K562 (cell line): ENCODE measurements at regions not wholly inside any gene's neighbourhood (a gene's known extent, or its start where the extent isn't known, plus 50 kb on each side); places are given as distances from the start of the nearest gene placed in this dataset.

Source experiments
- ATAC-seq: fragments of 200-7000 bp; cut with Tn5 transposase; 3 replicates; pipeline ENCODE4 v1.9.1; 2020; ENCODE audit warnings: moderate library complexity
- BruUV-seq: library from RNA; stranded (reverse); fragments of 400-500 nt; replicated peaks from 2 replicates; lab custom pipeline; 2021; lab: Mats Ljungman, UMichigan
- CTCF ChIA-PET: fragments of 300-600 bp; formaldehyde crosslinking; extraction: SDS; loops from one replicate; lab custom pipeline; 2021; ENCODE audit warnings: low intra/inter-chr PET ratio; lab: Yijun Ruan, JAX
- POLR2A ChIA-PET: fragments of 300-600, 350-650 bp; sonication (Branson Sonifier 250); formaldehyde crosslinking; extraction: SDS; loops from one replicate; lab custom pipeline; 2021; ENCODE audit warnings: antibody characterized with exemption, inconsistent platforms; lab: Yijun Ruan, JAX
- DNase-seq, 4 experiments: peaks; one replicate each; pipeline versions ENCODE4 v3.0.0 to v3.0.0-alpha.2; 2011 to 2018; ENCODE audit warnings: low spot score in 3 of 4, mixed read lengths in 3 of 4; ENCODE audit errors: extremely low read depth in 1 of 4
- FAIRE-seq: peaks from 2 replicates; lab custom pipeline; 2011; peaks lifted over from hg19 to GRCh38; lab: Jason Lieb, UNC
- H2AFZ ChIP-seq: 2 replicates; pipeline ENCODE4 v1.6.0; 2011; ENCODE audit warnings: low read depth, low read length, control low read depth, inconsistent platforms
- H3K27ac ChIP-seq: fragments of 200-600 bp; 3 replicates; pipeline ENCODE4 v1.8.0; 2011; ENCODE audit warnings: low read depth, mild to moderate bottlenecking, control low read depth, inconsistent platforms, low read length, moderate library complexity, mixed read lengths; ENCODE audit errors: extremely low read depth
- H3K27me3 ChIP-seq, 2 experiments: fragments of 300-600 bp in 1 of 2; 2 replicates in 1 of 2; 3 replicates in 1 of 2; pipeline versions ENCODE4 v1.6.0 to v1.8.0; 2011; ENCODE audit warnings: inconsistent platforms in 2 of 2, low read length in 2 of 2, mild to moderate bottlenecking in 1 of 2, mixed read lengths in 1 of 2, moderate library complexity in 1 of 2; ENCODE audit not compliant: control insufficient read depth in 2 of 2, insufficient read depth in 2 of 2
- H3K36me3 ChIP-seq: fragments of 300-600 bp; 3 replicates; pipeline ENCODE4 v1.8.0; 2011; ENCODE audit warnings: mild to moderate bottlenecking, low read length, inconsistent platforms; ENCODE audit not compliant: control insufficient read depth, insufficient read depth
- H3K4me1 ChIP-seq, 2 experiments: fragments of 200-600 bp in 1 of 2; replicated peaks in 1 of 2; 2 replicates in 1 of 2; 3 replicates in 1 of 2; pipeline versions ENCODE4 v1.5.1 to v1.8.0; 2011; ENCODE audit warnings: inconsistent platforms in 2 of 2, low read length in 2 of 2, mild to moderate bottlenecking in 1 of 2, mixed read lengths in 1 of 2, moderate library complexity in 1 of 2; ENCODE audit not compliant: control insufficient read depth in 2 of 2, insufficient read depth in 2 of 2
- H3K4me2 ChIP-seq: 2 replicates; pipeline ENCODE4 v1.6.1; 2011; ENCODE audit warnings: low read length, control low read depth, inconsistent platforms, mixed read lengths; ENCODE audit not compliant: insufficient read depth
- H3K4me3 ChIP-seq: fragments of 200-600 bp; sonication (generic), shearing (Covaris generic); 2 replicates; pipeline ENCODE4 v1.5.1; 2016; ENCODE audit warnings: control low read depth, inconsistent platforms
- H3K79me2 ChIP-seq: fragments of 200-600 bp; 3 replicates; pipeline ENCODE4 v1.8.0; 2011; ENCODE audit warnings: low read length, inconsistent platforms; ENCODE audit not compliant: control insufficient read depth, insufficient read depth
- H3K9ac ChIP-seq, 2 experiments: 2 replicates each; pipeline versions ENCODE4 v1.6.0 to v1.6.1; 2011; ENCODE audit warnings: low read depth in 2 of 2, low read length in 2 of 2, control low read depth in 1 of 2, inconsistent platforms in 1 of 2, mild to moderate bottlenecking in 1 of 2, mixed read lengths in 1 of 2; ENCODE audit not compliant: insufficient read depth in 1 of 2
- H3K9me1 ChIP-seq: one replicate; pipeline ENCODE4 v1.6.0; 2011; ENCODE audit warnings: inconsistent platforms, mild to moderate bottlenecking, low read length, moderate library complexity; ENCODE audit not compliant: control insufficient read depth, insufficient read depth
- H3K9me3 ChIP-seq: replicated peaks from 2 replicates; pipeline ENCODE4 v1.5.1; 2011; ENCODE audit warnings: low read depth, low read length, inconsistent platforms; ENCODE audit not compliant: control insufficient read depth, insufficient read depth
- H4K20me1 ChIP-seq: replicated peaks from 2 replicates; pipeline ENCODE4 v1.6.1; 2011; ENCODE audit warnings: low read length, inconsistent platforms, mixed read lengths; ENCODE audit not compliant: control insufficient read depth, insufficient read depth
- ATF3 ChIP-seq, 2 experiments: fragments of 450-650 bp in 1 of 2; sonication (generic) in 1 of 2; formaldehyde crosslinking in 1 of 2; IDR thresholded peaks in 1 of 2; conservative IDR thresholded peaks in 1 of 2; 2 replicates each; pipeline versions ENCODE4 v1.6.1 to v1.8.1; 2016 to 2023; ENCODE audit warnings: mild to moderate bottlenecking in 2 of 2, moderate library complexity in 2 of 2, inconsistent platforms in 1 of 2, missing genetic modification reagents in 1 of 2
- DLX4 ChIP-seq: fragments of 250-450 bp; sonication (Bioruptor Pico); IDR thresholded peaks from 2 replicates; pipeline ENCODE4 v1.6.1; 2021; ENCODE audit warnings: mild to moderate bottlenecking
- ELF1 ChIP-seq: fragments of 200-800 bp; sonication (Bioruptor generic); IDR thresholded peaks from 2 replicates; pipeline ENCODE4 v1.6.1; 2016; ENCODE audit warnings: missing genetic modification characterization, missing compliant biosample characterization
- FOXK1 ChIP-seq: sonication (generic); formaldehyde crosslinking; IDR thresholded peaks from 2 replicates; pipeline ENCODE4 v1.8.0; 2022; ENCODE audit warnings: missing genetic modification reagents, mild to moderate bottlenecking, borderline replicate concordance
- HNRNPL ChIP-seq: fragments of 200-400 bp; formaldehyde crosslinking; IDR thresholded peaks from 2 replicates; pipeline ENCODE4 v1.6.1; 2017; ENCODE audit warnings: low read depth, mild to moderate bottlenecking, low read length
- ID3 ChIP-seq, 2 experiments: fragments of 250-450 bp in 1 of 2; fragments of 450-650 bp in 1 of 2; sonication (Bioruptor Pico) in 1 of 2; IDR thresholded peaks; 2 replicates each; pipeline versions ENCODE4 v1.6.1 to v1.8.0; 2016 to 2021; ENCODE audit warnings: mild to moderate bottlenecking in 2 of 2, moderate library complexity in 2 of 2, missing compliant biosample characterization in 1 of 2, missing genetic modification characterization in 1 of 2
- MAFG ChIP-seq: fragments of 450-650 bp; conservative IDR thresholded peaks from 2 replicates; pipeline ENCODE4 v1.6.1; 2016; ENCODE audit warnings: missing genetic modification characterization, missing compliant biosample characterization
- NEUROD1 ChIP-seq: fragments of 150-350 bp; IDR thresholded peaks from 2 replicates; pipeline ENCODE4 v1.6.1; 2014; ENCODE audit warnings: borderline replicate concordance, low read length, low read depth; ENCODE audit not compliant: partially characterized antibody
- RBM14 ChIP-seq: fragments of 200-400 bp; formaldehyde crosslinking; IDR thresholded peaks from 2 replicates; pipeline ENCODE4 v1.6.1; 2018; ENCODE audit warnings: low read depth, mild to moderate bottlenecking, low read length, moderate library complexity, borderline replicate concordance; ENCODE audit not compliant: insufficient read depth
- RBM25 ChIP-seq: fragments of 200-400 bp; formaldehyde crosslinking; IDR thresholded peaks from 2 replicates; pipeline ENCODE4 v1.6.1; 2018; ENCODE audit warnings: low read length, low read depth, moderate library complexity; ENCODE audit not compliant: severe bottlenecking
- SNIP1 ChIP-seq: fragments of 450-650 bp; IDR thresholded peaks from 2 replicates; pipeline ENCODE4 v1.7.1; 2017; ENCODE audit warnings: low read depth, mild to moderate bottlenecking
- TAF9B ChIP-seq: fragments of 450-650 bp; IDR thresholded peaks from 2 replicates; pipeline ENCODE4 v1.6.1; 2018; ENCODE audit warnings: mild to moderate bottlenecking; ENCODE audit not compliant: partially characterized antibody
- XRCC3 ChIP-seq: fragments of 450-650 bp; IDR thresholded peaks from 2 replicates; pipeline ENCODE4 v1.6.1; 2017; ENCODE audit warnings: mild to moderate bottlenecking, moderate library complexity
- ZNF124 ChIP-seq: sonication (generic); formaldehyde crosslinking; IDR thresholded peaks from 2 replicates; pipeline ENCODE4 v1.8.1; 2022; ENCODE audit warnings: missing genetic modification reagents
- ZNF436 ChIP-seq: fragments of 250-450, 450-650 bp; sonication (Bioruptor Pico); formaldehyde crosslinking; IDR thresholded peaks from 2 replicates; pipeline ENCODE4 v1.7.0; 2020; ENCODE audit warnings: mild to moderate bottlenecking
- ZNF589 ChIP-seq: fragments of 200-800 bp; sonication (Bioruptor generic); IDR thresholded peaks from 2 replicates; pipeline ENCODE4 v1.6.1; 2016; ENCODE audit warnings: low read depth, missing genetic modification characterization, missing compliant biosample characterization
- ZNF766 ChIP-seq: fragments of 200-800 bp; sonication (Bioruptor generic); conservative IDR thresholded peaks from 2 replicates; pipeline ENCODE4 v1.6.1; 2016; ENCODE audit warnings: missing genetic modification characterization, missing compliant biosample characterization
- in situ Hi-C: fragments of 300-500 bp; cut with MboI; formaldehyde crosslinking; loops from 4 replicates; pipeline ENCODE4 v1.15.0; 2018; ENCODE audit warnings: inconsistent platforms, mixed read lengths
- intact Hi-C: fragments of 100-400 bp; cut with micrococcal nuclease; formaldehyde crosslinking; loops from 2 replicates; pipeline ENCODE4 v1.14.2; 2022

- FAIRE-seq = no peak
- CTCF ChIA-PET = no interaction called here
- POLR2A ChIA-PET = no interaction called here
Observed at GRCh38 chr11:41879214-41879613, 419.8 kb upstream of the LRRC4C start.

GRCh38 chr11:41895081-41895480 is 435.6 kb upstream of the LRRC4C start:
- Histone ChIP-seq H3K4me3 (no peak overlapping the region), H3K4me1 (no peaks in the 10 kb centered on the region), H2AFZ (no peak overlapping the region), H3K36me3 (no peaks in the 10 kb centered on the region), H3K9me3 (no peaks in the 10 kb centered on the region; the same call in 1 of the 2 replicates), H3K9ac (no peak overlapping the region), H3K4me2 (no peak overlapping the region), H3K27ac (no peak overlapping the region), H3K79me2 (no peaks in the 10 kb centered on the region), H3K27me3 (no peaks in the 10 kb centered on the region), H3K9me1 (no peaks in the 10 kb centered on the region), H4K20me1 (no peaks in the 10 kb centered on the region)
- ChIA-PET POLR2A (no interaction called here), CTCF (no interaction called here)
- no peak for FAIRE-seq
- no peak for DNase-seq
- ATAC-seq = no peak
- intact Hi-C loops (no loop called here), in situ Hi-C loops (no loop called here)
- BruUV-seq = no TSS peak
- TF ChIP-seq RBM25 = no peak
- no peak for TF ChIP-seq ZNF589
- TF ChIP-seq DLX4 (CRISPR knock-in tag) = no peak
- TF ChIP-seq RBM14 = no peak
- TF ChIP-seq ZNF766 = no peak
- TF ChIP-seq ZNF436 (CRISPR knock-in tag) = no peak
- TF ChIP-seq XRCC3 = no peak
- no peak for TF ChIP-seq NEUROD1
- TF ChIP-seq ELF1 (tag) = no peak
- no peak for TF ChIP-seq SNIP1
- no peak for TF ChIP-seq ID3 (CRISPR knock-in tag; IDR thresholded peaks at IDR 0.05)
- no peak for TF ChIP-seq ID3 (tag; IDR thresholded peaks at IDR 0.05)
- no peak for TF ChIP-seq ATF3 (IDR thresholded peaks at IDR 0.05)
- no peak for TF ChIP-seq ATF3 (CRISPR knock-in tag; conservative IDR thresholded peaks at IDR 0.05)
- TF ChIP-seq FOXK1 = no peak
- no peak for TF ChIP-seq ZNF124 (CRISPR knock-in tag)
- no peak for TF ChIP-seq TAF9B

More at GRCh38 chr11:41879214-41879613, 419.8 kb upstream of the LRRC4C start:
- Histone ChIP-seq H3K4me1 (no peaks in the 10 kb centered on the region), H3K4me3 (no peak overlapping the region), H3K27ac (no peak overlapping the region), H3K9me1 (no peaks in the 10 kb centered on the region), H3K9me3 (no peaks in the 10 kb centered on the region), H2AFZ (no peak overlapping the region), H4K20me1 (no peaks in the 10 kb centered on the region), H3K36me3 (no peaks in the 10 kb centered on the region), H3K27me3 (no peaks in the 10 kb centered on the region), H3K4me2 (no peak overlapping the region), H3K79me2 (no peaks in the 10 kb centered on the region), H3K9ac (no peak overlapping the region)
- in situ Hi-C loops = no loop called here
- no peak for DNase-seq
- TF ChIP-seq HNRNPL = no peak
- TF ChIP-seq MAFG (tag) = peak; percentile 40
- no peak for ATAC-seq
- no TSS peak for BruUV-seq
- intact Hi-C loops = no loop called here
